ENCODE measurements at regions not wholly inside any gene's neighbourhood (a gene's known extent, or its start where the extent isn't known, plus 50 kb on each side); places are given as distances from the start of the nearest gene placed in this dataset.

- Mint-ChIP-seq H3K4me1 (no peaks in the 10 kb centered on the region), H3K36me3 (no peaks in the 10 kb centered on the region), H3K9me3 (peaks cover 8% of the 10 kb centered on the region), H3K27me3 (no peaks in the 10 kb centered on the region), H3K4me3 (no peak overlapping the region), H3K27ac (no peak overlapping the region)
These were observed 173.9 kb upstream of the PLEKHA5 start for GRCh38 chr12:18955594-18955993.

- Mint-ChIP-seq H3K36me3 (no peaks in the 10 kb centered on the region), H3K9me3 (peaks cover 6% of the 10 kb centered on the region)
These were observed 164.3 kb upstream of the PLEKHA5 start for GRCh38 chr12:18965203-18965602.

GRCh38 chr12:18966954-18967353 lies 162.6 kb upstream of the PLEKHA5 start:
- H3K36me3 Mint-ChIP-seq = no peaks in the 10 kb centered on the region
- H3K4me1 Mint-ChIP-seq = no peaks in the 10 kb centered on the region
- no peak overlapping the region for H3K27ac Mint-ChIP-seq
- H3K27me3 Mint-ChIP-seq = no peaks in the 10 kb centered on the region
- H3K9me3 Mint-ChIP-seq = no peaks in the 10 kb centered on the region
- H3K4me3 Mint-ChIP-seq = no peak overlapping the region

More at GRCh38 chr12:18965203-18965602, 164.3 kb upstream of the PLEKHA5 start:
- Mint-ChIP-seq H3K27ac (no peak overlapping the region), H3K4me3 (no peak overlapping the region), H3K4me1 (no peaks in the 10 kb centered on the region), H3K27me3 (no peaks in the 10 kb centered on the region)

- Mint-ChIP-seq H3K9me3 (no peaks in the 10 kb centered on the region), H3K27ac (no peak overlapping the region), H3K27me3 (no peaks in the 10 kb centered on the region), H3K4me1 (no peaks in the 10 kb centered on the region), H3K36me3 (no peaks in the 10 kb centered on the region), H3K4me3 (no peak overlapping the region)
These were observed 161.7 kb upstream of the PLEKHA5 start for GRCh38 chr12:18967814-18968213.

- Mint-ChIP-seq H3K4me1 (no peaks in the 10 kb centered on the region), H3K27ac (no peak overlapping the region), H3K36me3 (no peaks in the 10 kb centered on the region), H3K4me3 (no peak overlapping the region), H3K9me3 (no peaks in the 10 kb centered on the region), H3K27me3 (no peaks in the 10 kb centered on the region)
These were observed 160.0 kb upstream of the PLEKHA5 start for GRCh38 chr12:18969512-18969911.

- Mint-ChIP-seq H3K9me3 (no peaks in the 10 kb centered on the region), H3K27ac (no peak overlapping the region), H3K4me3 (no peak overlapping the region), H3K36me3 (no peaks in the 10 kb centered on the region), H3K27me3 (no peaks in the 10 kb centered on the region), H3K4me1 (no peaks in the 10 kb centered on the region)
These were observed 158.9 kb upstream of the PLEKHA5 start for GRCh38 chr12:18970603-18971002.

- H3K27ac Mint-ChIP-seq = no peak overlapping the region
- H3K36me3 Mint-ChIP-seq = no peaks in the 10 kb centered on the region
- H3K27me3 Mint-ChIP-seq = no peaks in the 10 kb centered on the region
- no peak overlapping the region for H3K4me3 Mint-ChIP-seq
- H3K4me1 Mint-ChIP-seq = no peaks in the 10 kb centered on the region
- peaks cover 8% of the 10 kb centered on the region for H3K9me3 Mint-ChIP-seq
These were observed 157.6 kb upstream of the PLEKHA5 start for GRCh38 chr12:18971932-18972331.

- no peaks in the 10 kb centered on the region for H3K4me1 Mint-ChIP-seq
- H3K27me3 Mint-ChIP-seq = no peaks in the 10 kb centered on the region
- no peak overlapping the region for H3K27ac Mint-ChIP-seq
- H3K36me3 Mint-ChIP-seq = no peaks in the 10 kb centered on the region
- H3K9me3 Mint-ChIP-seq = peaks cover 20% of the 10 kb centered on the region
- no peak overlapping the region for H3K4me3 Mint-ChIP-seq
These were observed 153.6 kb upstream of the PLEKHA5 start for GRCh38 chr12:18975933-18976332.

- Mint-ChIP-seq H3K27ac (no peak overlapping the region), H3K4me1 (no peaks in the 10 kb centered on the region), H3K9me3 (peaks cover 20% of the 10 kb centered on the region)
These were observed 150.0 kb upstream of the PLEKHA5 start for GRCh38 chr12:18979401-18980126.

GRCh38 chr12:18981732-18982131 lies 147.8 kb upstream of the PLEKHA5 start:
- peaks cover 13% of the 10 kb centered on the region for H3K9me3 Mint-ChIP-seq
- H3K27ac Mint-ChIP-seq = no peak overlapping the region
- no peaks in the 10 kb centered on the region for H3K4me1 Mint-ChIP-seq
- H3K4me3 Mint-ChIP-seq = no peak overlapping the region
- no peaks in the 10 kb centered on the region for H3K36me3 Mint-ChIP-seq
- no peaks in the 10 kb centered on the region for H3K27me3 Mint-ChIP-seq

More at GRCh38 chr12:18979401-18980126, 150.0 kb upstream of the PLEKHA5 start:
- Mint-ChIP-seq H3K4me3 (no peak overlapping the region), H3K27me3 (no peaks in the 10 kb centered on the region), H3K36me3 (no peaks in the 10 kb centered on the region)

GRCh38 chr12:18982226-18982949 lies 147.1 kb upstream of the PLEKHA5 start:
- H3K9me3 Mint-ChIP-seq = peaks cover 7% of the 10 kb centered on the region
- H3K36me3 Mint-ChIP-seq = no peaks in the 10 kb centered on the region
- no peaks in the 10 kb centered on the region for H3K27me3 Mint-ChIP-seq
- no peak overlapping the region for H3K27ac Mint-ChIP-seq
- no peak overlapping the region for H3K4me3 Mint-ChIP-seq
- H3K4me1 Mint-ChIP-seq = no peaks in the 10 kb centered on the region

- no peaks in the 10 kb centered on the region for H3K27me3 Mint-ChIP-seq
- H3K27ac Mint-ChIP-seq = no peak overlapping the region
- H3K36me3 Mint-ChIP-seq = no peaks in the 10 kb centered on the region
- H3K4me1 Mint-ChIP-seq = no peaks in the 10 kb centered on the region
- H3K4me3 Mint-ChIP-seq = no peak overlapping the region
- no peaks in the 10 kb centered on the region for H3K9me3 Mint-ChIP-seq
These were observed 145.7 kb upstream of the PLEKHA5 start for GRCh38 chr12:18983854-18984253.

- no peaks in the 10 kb centered on the region for H3K27me3 Mint-ChIP-seq
- H3K4me3 Mint-ChIP-seq = no peak overlapping the region
- H3K9me3 Mint-ChIP-seq = no peaks in the 10 kb centered on the region
- no peak overlapping the region for H3K27ac Mint-ChIP-seq
- H3K4me1 Mint-ChIP-seq = no peaks in the 10 kb centered on the region
- no peaks in the 10 kb centered on the region for H3K36me3 Mint-ChIP-seq
These were observed 138.7 kb upstream of the PLEKHA5 start for GRCh38 chr12:18990856-18991255.

- Mint-ChIP-seq H3K36me3 (no peaks in the 10 kb centered on the region), H3K4me1 (no peaks in the 10 kb centered on the region), H3K4me3 (no peak overlapping the region), H3K27ac (no peak overlapping the region), H3K9me3 (no peaks in the 10 kb centered on the region), H3K27me3 (no peaks in the 10 kb centered on the region)
These were observed 137.2 kb upstream of the PLEKHA5 start for GRCh38 chr12:18992336-18992735.

- Mint-ChIP-seq H3K27ac (no peak overlapping the region), H3K4me1 (no peaks in the 10 kb centered on the region), H3K36me3 (no peaks in the 10 kb centered on the region)
These were observed 130.9 kb upstream of the PLEKHA5 start for GRCh38 chr12:18998343-18999261.

More at GRCh38 chr12:18998343-18999261, 130.9 kb upstream of the PLEKHA5 start:
- Mint-ChIP-seq H3K27me3 (no peaks in the 10 kb centered on the region), H3K9me3 (peaks cover 8% of the 10 kb centered on the region), H3K4me3 (no peak overlapping the region)
